H7 (cell line): ENCODE measurements at regions not wholly inside any gene's neighbourhood (a gene's known extent, or its start where the extent isn't known, plus 50 kb on each side); places are given as distances from the start of the nearest gene placed in this dataset.
"Not testable (repeated sequence)": the region's sequence is repeated elsewhere in the genome, so short reads cannot be mapped to it uniquely, and the experiment has no call there.

ENCODE experiments used
- DNase-seq: peaks from one replicate; pipeline ENCODE4 v3.0.0; 2012
- H3K27me3 ChIP-seq: 2 replicates; pipeline ENCODE4 v1.6.0; 2011; ENCODE audit warnings: mild to moderate bottlenecking, low read length; ENCODE audit not compliant: control insufficient read depth, insufficient read depth
- H3K36me3 ChIP-seq: replicated peaks from 2 replicates; pipeline ENCODE4 v1.5.1; 2011; ENCODE audit warnings: low read length; ENCODE audit not compliant: control insufficient read depth, insufficient read depth
- H3K4me3 ChIP-seq: 2 replicates; pipeline ENCODE4 v1.5.1; 2011; ENCODE audit warnings: low read depth, mild to moderate bottlenecking, control low read depth, low read length, moderate library complexity; ENCODE audit not compliant: insufficient read depth

- Histone ChIP-seq H3K4me3 (no peak overlapping the region), H3K27me3 (no peaks in the 10 kb centered on the region), H3K36me3 (no peaks in the 10 kb centered on the region)
- DNase-seq, result peak; percentile 24
Measured at GRCh38 chr12:24534622-24535021, 414.3 kb downstream of the BCAT1 start.

GRCh38 chr12:24533716-24534352 lies 415.1 kb downstream of the BCAT1 start:
- Histone ChIP-seq H3K27me3 (no peaks in the 10 kb centered on the region), H3K4me3 (no peak overlapping the region), H3K36me3 (no peaks in the 10 kb centered on the region)
- DNase-seq, result no peak

DNA sequence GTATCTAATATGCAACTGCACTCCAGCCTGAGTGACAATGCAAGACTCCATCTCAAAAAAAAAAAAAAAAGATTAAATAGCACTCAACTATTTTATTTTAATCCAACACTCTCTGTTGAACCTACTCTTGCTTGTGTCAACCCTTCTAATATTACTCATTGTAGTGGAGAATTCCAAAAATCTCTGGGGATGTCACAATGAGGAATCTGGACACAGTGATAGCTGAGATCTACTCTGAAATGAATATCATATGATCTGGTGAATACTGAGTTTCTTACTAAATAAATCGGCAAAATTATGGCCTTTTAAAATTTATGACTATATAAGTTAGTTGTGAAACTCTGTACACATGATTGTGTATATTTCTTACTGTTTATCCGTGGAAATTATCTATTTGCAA lies 418.2 kb downstream of the BCAT1 start:
- H3K36me3 ChIP-seq, result no peaks in the 10 kb centered on the region
- no peak for DNase-seq
- no peaks in the 10 kb centered on the region for H3K27me3 ChIP-seq
- no peak overlapping the region for H3K4me3 ChIP-seq

GRCh38 chr12:24527102-24527501 lies 421.8 kb downstream of the BCAT1 start:
- DNase-seq, result no peak
- Histone ChIP-seq H3K36me3 (no peaks in the 10 kb centered on the region), H3K4me3 (no peak overlapping the region), H3K27me3 (no peaks in the 10 kb centered on the region)

- Histone ChIP-seq H3K36me3 (no peaks in the 10 kb centered on the region), H3K27me3 (no peaks in the 10 kb centered on the region), H3K4me3 (no peak overlapping the region)
- DNase-seq, result no peak
Measured at GRCh38 chr12:24522736-24523135, 426.2 kb downstream of the BCAT1 start.

GRCh38 chr12:24519759-24520158 lies 429.1 kb downstream of the BCAT1 start:
- Histone ChIP-seq H3K36me3 (no peaks in the 10 kb centered on the region), H3K27me3 (no peaks in the 10 kb centered on the region), H3K4me3 (no peak overlapping the region)
- DNase-seq, result no peak

GRCh38 chr12:24517000-24517399 lies 431.9 kb downstream of the BCAT1 start:
- Histone ChIP-seq H3K4me3 (no peak overlapping the region), H3K36me3 (no peaks in the 10 kb centered on the region), H3K27me3 (no peaks in the 10 kb centered on the region)
- DNase-seq, result no peak

- Histone ChIP-seq H3K4me3 (no peak overlapping the region), H3K27me3 (no peaks in the 10 kb centered on the region), H3K36me3 (no peaks in the 10 kb centered on the region)
- DNase-seq, result no peak
Measured at GRCh38 chr12:24510581-24511125, 438.2 kb downstream of the BCAT1 start.

- H3K4me3 ChIP-seq, result no peak overlapping the region
- DNase-seq, result no peak
- H3K36me3 ChIP-seq, result no peaks in the 10 kb centered on the region
- no peaks in the 10 kb centered on the region for H3K27me3 ChIP-seq
Measured at GRCh38 chr12:24507827-24508226, 441.1 kb downstream of the BCAT1 start.

DNA sequence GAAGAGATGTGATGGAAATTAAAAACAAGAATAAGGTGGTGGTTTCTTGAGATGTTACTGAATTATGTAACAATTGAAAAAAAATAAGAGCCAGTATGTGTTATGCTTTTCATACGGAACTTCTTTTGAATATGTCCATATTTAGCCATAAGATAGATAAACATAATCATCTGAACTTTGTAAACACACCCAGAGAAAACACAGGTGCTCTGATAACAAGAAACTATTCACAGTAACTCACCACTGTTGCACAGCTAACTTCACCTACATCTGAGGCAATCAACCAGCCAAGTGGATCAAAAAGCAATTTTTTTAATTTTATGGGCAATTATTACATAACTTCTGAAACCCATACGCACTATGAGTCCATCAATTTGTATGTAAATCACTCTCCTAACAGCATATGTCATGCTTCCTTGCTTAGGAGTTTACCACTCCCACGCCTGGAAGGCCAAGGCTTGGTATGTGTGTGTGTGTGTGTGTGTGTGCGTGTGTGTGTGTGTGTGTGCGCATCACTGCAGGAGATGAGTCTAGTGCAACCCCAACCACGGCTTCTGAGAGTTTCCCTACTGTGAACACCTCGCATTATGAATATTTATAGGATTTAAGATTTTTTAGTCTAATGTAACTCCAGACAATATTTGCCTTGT lies 443.4 kb downstream of the BCAT1 start:
- DNase-seq, result no peak
- Histone ChIP-seq H3K4me3 (no peak overlapping the region), H3K27me3 (no peaks in the 10 kb centered on the region), H3K36me3 (no peaks in the 10 kb centered on the region)

DNA sequence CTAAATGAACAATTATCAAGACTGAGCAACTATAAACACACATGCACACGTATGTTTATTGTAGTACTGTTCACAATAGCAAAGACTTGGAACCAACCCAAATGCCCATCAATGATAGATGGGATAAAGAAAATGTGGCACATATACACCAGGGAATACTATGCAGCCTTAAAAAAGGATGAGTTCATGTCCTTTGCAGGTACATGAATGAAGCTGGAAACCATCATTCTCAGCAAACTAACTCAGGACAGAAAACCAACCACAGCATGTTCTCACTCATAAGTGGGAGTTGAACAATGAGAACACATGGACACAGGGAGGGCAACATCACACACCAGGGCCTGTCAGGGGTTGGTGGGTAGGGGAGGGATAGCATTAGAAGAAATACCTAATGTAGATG lies 445.4 kb downstream of the BCAT1 start:
- not testable (repeated sequence) for H3K4me3 ChIP-seq, H3K36me3 ChIP-seq, DNase-seq, H3K27me3 ChIP-seq

- Histone ChIP-seq H3K27me3 (no peaks in the 10 kb centered on the region), H3K4me3 (no peak overlapping the region), H3K36me3 (no peaks in the 10 kb centered on the region)
- DNase-seq, result peak; percentile 7
Measured at GRCh38 chr12:24500831-24501230, 448.1 kb downstream of the BCAT1 start.

- no peak overlapping the region for H3K4me3 ChIP-seq
- no peak for DNase-seq
- H3K27me3 ChIP-seq, result no peaks in the 10 kb centered on the region
- no peaks in the 10 kb centered on the region for H3K36me3 ChIP-seq
Measured at GRCh38 chr12:24500421-24500820, 448.5 kb downstream of the BCAT1 start.

GRCh38 chr12:24499151-24500146 lies 449.5 kb downstream of the BCAT1 start:
- H3K27me3 ChIP-seq, result no peaks in the 10 kb centered on the region
- H3K36me3 ChIP-seq, result no peaks in the 10 kb centered on the region
- H3K4me3 ChIP-seq, result no peak overlapping the region
- no peak for DNase-seq
